ENCODE measurements at regions not wholly inside any gene's neighbourhood (a gene's known extent, or its start where the extent isn't known, plus 50 kb on each side); places are given as distances from the start of the nearest gene placed in this dataset.

- no peak overlapping the region for H3K4me3 ChIP-seq (ENCODE audit: low read depth, low read length)
- no peaks in the 10 kb centered on the region for H3K36me3 ChIP-seq (ENCODE audit: control insufficient read depth, insufficient read depth, low read length)
- no peaks in the 10 kb centered on the region for H3K9me3 ChIP-seq (ENCODE audit: control insufficient read depth, insufficient read depth, low read depth, low read length)
- no peaks in the 10 kb centered on the region for H3K4me1 ChIP-seq (ENCODE audit: control insufficient read depth, insufficient read depth, low read length)
- no peak overlapping the region for H3K27ac ChIP-seq (ENCODE audit: low read depth, low read length)
- no peaks in the 10 kb centered on the region; the same call in 1 of the 2 replicates for H3K27me3 ChIP-seq (ENCODE audit: control insufficient read depth, insufficient read depth, low read length)
- no peak overlapping the region for H3K9ac ChIP-seq (ENCODE audit: low read length)
Observed at GRCh38 chr6:23927935-23928334, 198.1 kb upstream of the NRSN1 start.

- H3K9ac ChIP-seq (ENCODE audit: low read length): no peak overlapping the region
- H3K9me3 ChIP-seq (ENCODE audit: control insufficient read depth, insufficient read depth, low read depth, low read length): no peaks in the 10 kb centered on the region
- no peaks in the 10 kb centered on the region for H3K4me1 ChIP-seq (ENCODE audit: control insufficient read depth, insufficient read depth, low read length)
- no peak overlapping the region for H3K27ac ChIP-seq (ENCODE audit: low read depth, low read length)
- no peaks in the 10 kb centered on the region for H3K36me3 ChIP-seq (ENCODE audit: control insufficient read depth, insufficient read depth, low read length)
- H3K4me3 ChIP-seq (ENCODE audit: low read depth, low read length): no peak overlapping the region
- no peaks in the 10 kb centered on the region for H3K27me3 ChIP-seq (ENCODE audit: control insufficient read depth, insufficient read depth, low read length)
Observed at GRCh38 chr6:23929201-23929600, 196.8 kb upstream of the NRSN1 start.

GRCh38 chr6:23940466-23940865, 185.5 kb upstream of the NRSN1 start:
- Histone ChIP-seq H3K9ac (ENCODE audit: low read length) (no peak overlapping the region), H3K36me3 (ENCODE audit: control insufficient read depth, insufficient read depth, low read length) (no peaks in the 10 kb centered on the region), H3K4me3 (ENCODE audit: low read depth, low read length) (no peak overlapping the region), H3K27ac (ENCODE audit: low read depth, low read length) (no peak overlapping the region), H3K9me3 (ENCODE audit: control insufficient read depth, insufficient read depth, low read depth, low read length) (no peaks in the 10 kb centered on the region), H3K4me1 (ENCODE audit: control insufficient read depth, insufficient read depth, low read length) (no peaks in the 10 kb centered on the region), H3K27me3 (ENCODE audit: control insufficient read depth, insufficient read depth, low read length) (no peaks in the 10 kb centered on the region)

- Histone ChIP-seq H3K4me1 (ENCODE audit: control insufficient read depth, insufficient read depth, low read length) (no peaks in the 10 kb centered on the region), H3K4me3 (ENCODE audit: low read depth, low read length) (no peak overlapping the region), H3K27me3 (ENCODE audit: control insufficient read depth, insufficient read depth, low read length) (no peaks in the 10 kb centered on the region), H3K9me3 (ENCODE audit: control insufficient read depth, insufficient read depth, low read depth, low read length) (no peaks in the 10 kb centered on the region), H3K27ac (ENCODE audit: low read depth, low read length) (no peak overlapping the region), H3K36me3 (ENCODE audit: control insufficient read depth, insufficient read depth, low read length) (no peaks in the 10 kb centered on the region), H3K9ac (ENCODE audit: low read length) (no peak overlapping the region)
Observed at GRCh38 chr6:23951691-23952090, 174.3 kb upstream of the NRSN1 start.

- Histone ChIP-seq H3K9me3 (ENCODE audit: control insufficient read depth, insufficient read depth, low read depth, low read length) (no peaks in the 10 kb centered on the region), H3K4me3 (ENCODE audit: low read depth, low read length) (no peak overlapping the region), H3K36me3 (ENCODE audit: control insufficient read depth, insufficient read depth, low read length) (no peaks in the 10 kb centered on the region), H3K4me1 (ENCODE audit: control insufficient read depth, insufficient read depth, low read length) (no peaks in the 10 kb centered on the region), H3K9ac (ENCODE audit: low read length) (no peak overlapping the region), H3K27ac (ENCODE audit: low read depth, low read length) (no peak overlapping the region), H3K27me3 (ENCODE audit: control insufficient read depth, insufficient read depth, low read length) (no peaks in the 10 kb centered on the region)
Observed at GRCh38 chr6:23952245-23952644, 173.8 kb upstream of the NRSN1 start.

GRCh38 chr6:23953976-23954375, 172.0 kb upstream of the NRSN1 start:
- Histone ChIP-seq H3K4me1 (ENCODE audit: control insufficient read depth, insufficient read depth, low read length) (no peaks in the 10 kb centered on the region), H3K9ac (ENCODE audit: low read length) (no peak overlapping the region), H3K27ac (ENCODE audit: low read depth, low read length) (no peak overlapping the region), H3K27me3 (ENCODE audit: control insufficient read depth, insufficient read depth, low read length) (no peaks in the 10 kb centered on the region), H3K4me3 (ENCODE audit: low read depth, low read length) (no peak overlapping the region), H3K9me3 (ENCODE audit: control insufficient read depth, insufficient read depth, low read depth, low read length) (no peaks in the 10 kb centered on the region), H3K36me3 (ENCODE audit: control insufficient read depth, insufficient read depth, low read length) (no peaks in the 10 kb centered on the region)

GRCh38 chr6:23957017-23957416, 169.0 kb upstream of the NRSN1 start:
- Histone ChIP-seq H3K27ac (ENCODE audit: low read depth, low read length) (no peak overlapping the region), H3K4me1 (ENCODE audit: control insufficient read depth, insufficient read depth, low read length) (no peaks in the 10 kb centered on the region), H3K9me3 (ENCODE audit: control insufficient read depth, insufficient read depth, low read depth, low read length) (no peaks in the 10 kb centered on the region), H3K36me3 (ENCODE audit: control insufficient read depth, insufficient read depth, low read length) (no peaks in the 10 kb centered on the region), H3K4me3 (ENCODE audit: low read depth, low read length) (no peak overlapping the region), H3K9ac (ENCODE audit: low read length) (no peak overlapping the region), H3K27me3 (ENCODE audit: control insufficient read depth, insufficient read depth, low read length) (no peaks in the 10 kb centered on the region)

- no peak overlapping the region for H3K27ac ChIP-seq (ENCODE audit: low read depth, low read length)
- H3K4me1 ChIP-seq (ENCODE audit: control insufficient read depth, insufficient read depth, low read length): peaks cover 5% of the 10 kb centered on the region; the same call in 1 of the 2 replicates
- no peaks in the 10 kb centered on the region for H3K9me3 ChIP-seq (ENCODE audit: control insufficient read depth, insufficient read depth, low read depth, low read length)
- no peak overlapping the region for H3K9ac ChIP-seq (ENCODE audit: low read length)
- no peaks in the 10 kb centered on the region for H3K36me3 ChIP-seq (ENCODE audit: control insufficient read depth, insufficient read depth, low read length)
- no peaks in the 10 kb centered on the region for H3K27me3 ChIP-seq (ENCODE audit: control insufficient read depth, insufficient read depth, low read length)
- H3K4me3 ChIP-seq (ENCODE audit: low read depth, low read length): no peak overlapping the region
Observed at GRCh38 chr6:23964865-23965264, 161.2 kb upstream of the NRSN1 start.

- H3K9me3 ChIP-seq (ENCODE audit: control insufficient read depth, insufficient read depth, low read depth, low read length): no peaks in the 10 kb centered on the region
- no peaks in the 10 kb centered on the region for H3K27me3 ChIP-seq (ENCODE audit: control insufficient read depth, insufficient read depth, low read length)
- H3K27ac ChIP-seq (ENCODE audit: low read depth, low read length): no peak overlapping the region
- H3K36me3 ChIP-seq (ENCODE audit: control insufficient read depth, insufficient read depth, low read length): no peaks in the 10 kb centered on the region
- no peaks in the 10 kb centered on the region for H3K4me1 ChIP-seq (ENCODE audit: control insufficient read depth, insufficient read depth, low read length)
- no peak overlapping the region for H3K9ac ChIP-seq (ENCODE audit: low read length)
- H3K4me3 ChIP-seq (ENCODE audit: low read depth, low read length): no peak overlapping the region
Observed at GRCh38 chr6:23969344-23969743, 156.7 kb upstream of the NRSN1 start.

GRCh38 chr6:23977706-23978105, 148.3 kb upstream of the NRSN1 start:
- Histone ChIP-seq H3K9me3 (ENCODE audit: control insufficient read depth, insufficient read depth, low read depth, low read length) (no peaks in the 10 kb centered on the region), H3K4me1 (ENCODE audit: control insufficient read depth, insufficient read depth, low read length) (0 out of 2 replicates have a peak, but pooled peaks cover 4% of the 10 kb centered on the region), H3K27me3 (ENCODE audit: control insufficient read depth, insufficient read depth, low read length) (no peaks in the 10 kb centered on the region), H3K27ac (ENCODE audit: low read depth, low read length) (no peak overlapping the region), H3K36me3 (ENCODE audit: control insufficient read depth, insufficient read depth, low read length) (no peaks in the 10 kb centered on the region), H3K4me3 (ENCODE audit: low read depth, low read length) (no peak overlapping the region), H3K9ac (ENCODE audit: low read length) (no peak overlapping the region)

- Histone ChIP-seq H3K9me3 (ENCODE audit: control insufficient read depth, insufficient read depth, low read depth, low read length) (no peaks in the 10 kb centered on the region), H3K4me1 (ENCODE audit: control insufficient read depth, insufficient read depth, low read length) (0 out of 2 replicates have a peak, but pooled peaks cover 4% of the 10 kb centered on the region), H3K4me3 (ENCODE audit: low read depth, low read length) (no peak overlapping the region), H3K27ac (ENCODE audit: low read depth, low read length) (no peak overlapping the region), H3K27me3 (ENCODE audit: control insufficient read depth, insufficient read depth, low read length) (no peaks in the 10 kb centered on the region), H3K36me3 (ENCODE audit: control insufficient read depth, insufficient read depth, low read length) (no peaks in the 10 kb centered on the region), H3K9ac (ENCODE audit: low read length) (no peak overlapping the region)
Observed at GRCh38 chr6:23980965-23981364, 145.1 kb upstream of the NRSN1 start.

- no peaks in the 10 kb centered on the region for H3K9me3 ChIP-seq (ENCODE audit: control insufficient read depth, insufficient read depth, low read depth, low read length)
- H3K4me3 ChIP-seq (ENCODE audit: low read depth, low read length): no peak overlapping the region
- no peak overlapping the region for H3K9ac ChIP-seq (ENCODE audit: low read length)
- 0 out of 2 replicates have a peak, but pooled peaks cover 4% of the 10 kb centered on the region for H3K4me1 ChIP-seq (ENCODE audit: control insufficient read depth, insufficient read depth, low read length)
- no peaks in the 10 kb centered on the region for H3K27me3 ChIP-seq (ENCODE audit: control insufficient read depth, insufficient read depth, low read length)
- H3K27ac ChIP-seq (ENCODE audit: low read depth, low read length): no peak overlapping the region
- H3K36me3 ChIP-seq (ENCODE audit: control insufficient read depth, insufficient read depth, low read length): no peaks in the 10 kb centered on the region
Observed at GRCh38 chr6:23981923-23982322, 144.1 kb upstream of the NRSN1 start.

Data from HUES6 (cell line).